ENCODE measurements at regions not wholly inside any gene's neighbourhood (a gene's known extent, or its start where the extent isn't known, plus 50 kb on each side); places are given as distances from the start of the nearest gene placed in this dataset.

- peaks cover 0 to 8% (median 0%) of the 10 kb centered on the region in 7 donors for H3K27me3 ChIP-seq (replicated peaks in 1 of 7)
- 79 to 91% (median 88%) methylated on average over 2 of the region's 2 CpGs for WGBS, 5 donors
- no peak for DNase-seq
- H3K9me3 ChIP-seq, result peaks cover 0 to 4% (median 0%) of the 10 kb centered on the region in 8 donors
- H3K4me3 ChIP-seq, result no peak overlapping the region
- no peak overlapping the region for H3K27ac ChIP-seq
- no peak for TF ChIP-seq POLR2A (IDR thresholded peaks at IDR 0.05)
- TF ChIP-seq, protein P1, sequence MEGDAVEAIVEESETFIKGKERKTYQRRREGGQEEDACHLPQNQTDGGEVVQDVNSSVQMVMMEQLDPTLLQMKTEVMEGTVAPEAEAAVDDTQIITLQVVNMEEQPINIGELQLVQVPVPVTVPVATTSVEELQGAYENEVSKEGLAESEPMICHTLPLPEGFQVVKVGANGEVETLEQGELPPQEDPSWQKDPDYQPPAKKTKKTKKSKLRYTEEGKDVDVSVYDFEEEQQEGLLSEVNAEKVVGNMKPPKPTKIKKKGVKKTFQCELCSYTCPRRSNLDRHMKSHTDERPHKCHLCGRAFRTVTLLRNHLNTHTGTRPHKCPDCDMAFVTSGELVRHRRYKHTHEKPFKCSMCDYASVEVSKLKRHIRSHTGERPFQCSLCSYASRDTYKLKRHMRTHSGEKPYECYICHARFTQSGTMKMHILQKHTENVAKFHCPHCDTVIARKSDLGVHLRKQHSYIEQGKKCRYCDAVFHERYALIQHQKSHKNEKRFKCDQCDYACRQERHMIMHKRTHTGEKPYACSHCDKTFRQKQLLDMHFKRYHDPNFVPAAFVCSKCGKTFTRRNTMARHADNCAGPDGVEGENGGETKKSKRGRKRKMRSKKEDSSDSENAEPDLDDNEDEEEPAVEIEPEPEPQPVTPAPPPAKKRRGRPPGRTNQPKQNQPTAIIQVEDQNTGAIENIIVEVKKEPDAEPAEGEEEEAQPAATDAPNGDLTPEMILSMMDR (IDR thresholded peaks at IDR 0.05 in 8 of 11, conservative IDR thresholded peaks at IDR 0.05 in 3 of 11), result no peak
- TF ChIP-seq POLR2AphosphoS5 (IDR thresholded peaks at IDR 0.05), result no peak
- H3K36me3 ChIP-seq, result no peaks in the 10 kb centered on the region
- intact Hi-C loops (cut with DNase I; ENCODE audit: low total_unique reads), result no loop called here
- H3K4me1 ChIP-seq, result no peaks in the 10 kb centered on the region
Observed at GRCh38 chr4:77306496-77306895, 149.5 kb downstream of the CCNG2 start.

- no peaks in the 10 kb centered on the region for H3K4me1 ChIP-seq
- H3K36me3 ChIP-seq, result no peaks in the 10 kb centered on the region
- WGBS, 5 donors, result 16 to 27% (median 25%) methylated on average over 1 of the region's 1 CpG
- H3K27ac ChIP-seq, result no peak overlapping the region
- H3K27me3 ChIP-seq (replicated peaks in 1 of 7), result no peaks in the 10 kb centered on the region
- TF ChIP-seq, protein P1 (IDR thresholded peaks at IDR 0.05 in 8 of 11, conservative IDR thresholded peaks at IDR 0.05 in 3 of 11), result peak in 4 of 11 experiments; percentile 19 to 36 (median 26)
- TF ChIP-seq POLR2AphosphoS5 (IDR thresholded peaks at IDR 0.05), result no peak
- intact Hi-C loops (cut with DNase I; ENCODE audit: low total_unique reads), result no loop called here
- peaks cover 0 to 4% (median 0%) of the 10 kb centered on the region in 8 donors for H3K9me3 ChIP-seq
- no peak for DNase-seq
- no peak overlapping the region for H3K4me3 ChIP-seq
Observed at GRCh38 chr4:77308843-77309242, 151.8 kb downstream of the CCNG2 start.

DNA sequence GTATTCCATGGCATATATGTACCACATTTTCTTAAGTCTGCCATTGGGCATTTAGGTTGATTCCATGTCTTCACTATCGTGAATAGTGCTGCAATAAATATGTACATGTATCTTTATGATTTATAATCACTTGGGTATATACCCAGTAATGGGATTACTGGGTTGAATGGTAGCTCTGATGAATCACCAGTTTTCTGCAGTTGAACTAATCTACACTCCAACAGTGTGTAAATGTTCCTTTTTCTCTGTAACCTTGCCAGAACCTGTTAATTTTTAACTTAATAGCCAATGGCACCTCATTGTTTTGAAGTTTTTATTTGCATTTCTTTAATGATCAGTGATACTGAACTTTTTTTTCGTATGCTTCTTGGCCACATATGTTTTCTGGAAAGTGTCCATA is 152.5 kb downstream of the CCNG2 start:
- Histone ChIP-seq H3K27me3 (replicated peaks in 1 of 7) (no peaks in the 10 kb centered on the region), H3K4me1 (no peaks in the 10 kb centered on the region), H3K4me3 (no peak overlapping the region), H3K27ac (no peak overlapping the region), H3K36me3 (no peaks in the 10 kb centered on the region), H3K9me3 (peaks cover 0 to 4% (median 0%) of the 10 kb centered on the region in 8 donors)
- DNase-seq, result no peak
- WGBS, 5 donors, result 65 to 87% (median 77%) methylated on average over 2 of the region's 2 CpGs
- TF ChIP-seq POLR2A (IDR thresholded peaks at IDR 0.05) (no peak), POLR2AphosphoS5 (IDR thresholded peaks at IDR 0.05) (no peak)
- TF ChIP-seq, protein P1 (IDR thresholded peaks at IDR 0.05 in 8 of 11, conservative IDR thresholded peaks at IDR 0.05 in 3 of 11), result no peak
- intact Hi-C loops (cut with DNase I; ENCODE audit: low total_unique reads), result no loop called here

DNA sequence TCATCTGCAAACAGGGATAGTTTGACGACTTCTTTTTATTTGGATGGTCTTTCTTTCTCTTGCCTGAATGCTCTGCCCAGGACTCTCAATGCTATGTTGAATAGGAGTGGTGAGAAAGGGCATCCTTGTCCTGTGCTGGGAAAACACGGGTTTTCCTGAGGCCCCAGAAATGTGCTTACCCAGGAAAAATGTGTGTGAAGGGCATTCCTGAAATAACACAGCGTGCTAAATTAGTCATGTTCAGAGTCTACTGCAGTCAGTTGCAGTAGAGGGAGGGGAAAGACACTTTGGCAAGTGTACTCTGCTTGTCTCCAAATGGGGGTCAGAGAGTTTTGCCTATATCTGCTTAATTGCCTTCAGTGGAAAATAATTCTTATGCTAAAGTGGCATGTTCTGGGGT is 153.9 kb downstream of the CCNG2 start:
- Histone ChIP-seq H3K9me3 (peaks cover 0 to 4% (median 0%) of the 10 kb centered on the region in 8 donors), H3K36me3 (no peaks in the 10 kb centered on the region), H3K27me3 (replicated peaks in 1 of 7) (no peaks in the 10 kb centered on the region), H3K27ac (no peak overlapping the region), H3K4me3 (no peak overlapping the region), H3K4me1 (no peaks in the 10 kb centered on the region)
- DNase-seq, result no peak
- 27 to 73% (median 62%) methylated on average over 3 of the region's 3 CpGs for WGBS, 5 donors
- intact Hi-C loops (cut with DNase I; ENCODE audit: low total_unique reads), result no loop called here
- TF ChIP-seq POLR2AphosphoS5 (IDR thresholded peaks at IDR 0.05), result no peak
- no peak for TF ChIP-seq POLR2A (IDR thresholded peaks at IDR 0.05)
- TF ChIP-seq, protein P1 (IDR thresholded peaks at IDR 0.05 in 8 of 11, conservative IDR thresholded peaks at IDR 0.05 in 3 of 11), result no peak

All from spleen (tissue), 11 donors.